HCT116 (cell line): ENCODE measurements at regions not wholly inside any gene's neighbourhood (a gene's known extent, or its start where the extent isn't known, plus 50 kb on each side); places are given as distances from the start of the nearest gene placed in this dataset.
"Not testable (repeated sequence)": the region's sequence is repeated elsewhere in the genome, so short reads cannot be mapped to it uniquely, and the experiment has no call there.

Source experiments
- ATAC-seq: fragments of 200-7000 bp; cut with Tn5 transposase; 2 replicates; pipeline ENCODE4 v1.9.1; 2020; ENCODE audit warnings: mild to moderate bottlenecking, moderate library complexity
- BruUV-seq: library from RNA; stranded (reverse); fragments of 400-500 nt; replicated peaks from 2 replicates; lab custom pipeline; 2021; lab: Mats Ljungman, UMichigan
- CTCF ChIA-PET: fragments of 300-600 bp; sonication (Branson Sonifier 250); formaldehyde crosslinking; loops from one replicate; lab custom pipeline; 2021; ENCODE audit warnings: antibody characterized with exemption; lab: Charles Lee
- POLR2A ChIA-PET: fragments of 300-600, 350-600 bp; sonication (Branson Sonifier 250); formaldehyde crosslinking; loops from one replicate; lab custom pipeline; 2021; ENCODE audit warnings: antibody characterized with exemption; lab: Charles Lee
- RAD21 ChIA-PET, 2 experiments: fragments of 300-600 bp; sonication (Branson Sonifier 250); formaldehyde crosslinking; loops; one replicate each; lab custom pipeline; 2023; ENCODE audit warnings: low total read pairs in 2 of 2; ENCODE audit not compliant: uncharacterized antibody in 2 of 2, unreplicated experiment in 2 of 2, low non-redundant PET in 1 of 2; lab: Charles Lee
- DNase-seq: peaks from one replicate; pipeline ENCODE4 v3.0.0-alpha.2; 2010; ENCODE audit warnings: low read depth, low spot score
- H2AFZ ChIP-seq: fragments of 200-600 bp; shearing (Covaris generic), sonication (generic); 2 replicates; pipeline ENCODE4 v1.6.1; 2017; ENCODE audit warnings: low read depth, mixed run types, mixed read lengths, antibody characterized with exemption, low read length; ENCODE audit not compliant: poor library complexity, severe bottlenecking
- H3K27ac ChIP-seq: 2 replicates; pipeline ENCODE4 v1.5.1; 2012; ENCODE audit warnings: low read depth, low read length
- H3K27me3 ChIP-seq: fragments of 200-600 bp; sonication (generic); 2 replicates; pipeline ENCODE4 v1.6.1; 2016; ENCODE audit warnings: mixed run types, low read length, mixed read lengths; ENCODE audit not compliant: insufficient read depth
- H3K36me3 ChIP-seq, 2 experiments: fragments of 200-500 bp in 1 of 2; fragments of 200-600 bp in 1 of 2; sonication (Bioruptor generic) in 1 of 2; sonication (generic) in 1 of 2; 2 replicates each; pipeline versions ENCODE4 v1.5.1 to v1.6.1; 2014 to 2016; ENCODE audit warnings: low read length in 2 of 2, inconsistent platforms in 1 of 2, mixed read lengths in 1 of 2, mixed run types in 1 of 2; ENCODE audit not compliant: insufficient read depth in 2 of 2, control insufficient read depth in 1 of 2
- H3K4me1 ChIP-seq, 2 experiments: fragments of 200-600 bp in 1 of 2; sonication (generic) in 1 of 2; 2 replicates each; pipeline versions ENCODE4 v1.5.1 to v1.6.1; 2012 to 2017; ENCODE audit warnings: low read length in 2 of 2, inconsistent platforms in 1 of 2, mild to moderate bottlenecking in 1 of 2, mixed read lengths in 1 of 2, mixed run types in 1 of 2, moderate library complexity in 1 of 2; ENCODE audit not compliant: insufficient read depth in 2 of 2, control insufficient read depth in 1 of 2
- H3K4me2 ChIP-seq: fragments of 200-600 bp; sonication (generic); 2 replicates; pipeline ENCODE4 v1.6.1; 2017; ENCODE audit warnings: mixed run types, low read length, mixed read lengths
- H3K4me3 ChIP-seq, 2 experiments: fragments of 200-600 bp in 1 of 2; sonication (generic) in 1 of 2; replicated peaks in 1 of 2; 2 replicates each; pipeline ENCODE4 v1.5.1; 2011 to 2016; ENCODE audit warnings: low read length in 2 of 2, control low read depth in 1 of 2, low read depth in 1 of 2, mild to moderate bottlenecking in 1 of 2, mixed read lengths in 1 of 2, mixed run types in 1 of 2
- H3K79me2 ChIP-seq: fragments of 200-600 bp; sonication (generic); 2 replicates; pipeline ENCODE4 v1.6.1; 2017; ENCODE audit warnings: mild to moderate bottlenecking, mixed run types, low read length, moderate library complexity, mixed read lengths; ENCODE audit not compliant: insufficient read depth
- H3K9ac ChIP-seq: fragments of 200-600 bp; sonication (generic); 2 replicates; pipeline ENCODE4 v1.6.1; 2016; ENCODE audit warnings: low read length, mixed read lengths
- H3K9me2 ChIP-seq: fragments of 200-600 bp; sonication (generic), shearing (Covaris generic); 2 replicates; pipeline ENCODE4 v1.6.1; 2017; ENCODE audit warnings: mixed run types, mild to moderate bottlenecking, moderate library complexity; ENCODE audit not compliant: insufficient read depth
- H3K9me3 ChIP-seq, 2 experiments: fragments of 200-500 bp in 1 of 2; fragments of 200-600 bp in 1 of 2; sonication (Bioruptor generic) in 1 of 2; sonication (generic) in 1 of 2; 2 replicates each; pipeline ENCODE4 v1.6.1; 2014 to 2017; ENCODE audit warnings: low read length in 2 of 2, mixed read lengths in 2 of 2, inconsistent platforms in 1 of 2, low read depth in 1 of 2, mild to moderate bottlenecking in 1 of 2, mixed run types in 1 of 2, moderate library complexity in 1 of 2; ENCODE audit not compliant: control insufficient read depth in 1 of 2, insufficient read depth in 1 of 2
- H4K20me1 ChIP-seq: fragments of 200-600 bp; sonication (generic), shearing (Covaris generic); 2 replicates; pipeline ENCODE4 v1.6.1; 2017; ENCODE audit warnings: mixed run types, mild to moderate bottlenecking, moderate library complexity; ENCODE audit not compliant: insufficient read depth
- intact Hi-C: fragments of 100-400 bp; cut with micrococcal nuclease; formaldehyde crosslinking; loops from 2 replicates; pipeline ENCODE4 v1.10.0; 2022

- H3K79me2 ChIP-seq, H4K20me1 ChIP-seq, H3K27ac ChIP-seq, H3K4me3 ChIP-seq, H3K4me1 ChIP-seq, RAD21 ChIA-PET, BruUV-seq, CTCF ChIA-PET, H3K4me2 ChIP-seq, H3K9me2 ChIP-seq, H3K27me3 ChIP-seq, H2AFZ ChIP-seq, ATAC-seq, DNase-seq, H3K9ac ChIP-seq, POLR2A ChIA-PET, intact Hi-C loops, H3K9me3 ChIP-seq, H3K36me3 ChIP-seq: not testable (repeated sequence)
These were observed 78.0 kb upstream of the CLEC6A start for GRCh38 chr12:8377756-8378155.

- H3K9me3 ChIP-seq, RAD21 ChIA-PET, H3K4me3 ChIP-seq, H3K9ac ChIP-seq, DNase-seq, H4K20me1 ChIP-seq, CTCF ChIA-PET, POLR2A ChIA-PET, H2AFZ ChIP-seq, H3K4me2 ChIP-seq, ATAC-seq, H3K36me3 ChIP-seq, H3K4me1 ChIP-seq, BruUV-seq, H3K27ac ChIP-seq, H3K9me2 ChIP-seq, intact Hi-C loops, H3K79me2 ChIP-seq, H3K27me3 ChIP-seq: not testable (repeated sequence)
These were observed 73.2 kb upstream of the CLEC6A start for GRCh38 chr12:8382556-8382955.

- H3K9me3 ChIP-seq, H3K4me3 ChIP-seq, RAD21 ChIA-PET, H3K36me3 ChIP-seq, H4K20me1 ChIP-seq, H3K4me2 ChIP-seq, H2AFZ ChIP-seq, CTCF ChIA-PET, H3K9me2 ChIP-seq, intact Hi-C loops, BruUV-seq, H3K9ac ChIP-seq, POLR2A ChIA-PET, H3K4me1 ChIP-seq, H3K27me3 ChIP-seq, ATAC-seq, H3K79me2 ChIP-seq, H3K27ac ChIP-seq, DNase-seq: not testable (repeated sequence)
These were observed 71.1 kb upstream of the CLEC6A start for GRCh38 chr12:8384686-8385085.

GRCh38 chr12:8385431-8385830 is 70.3 kb upstream of the CLEC6A start:
- H2AFZ ChIP-seq, H3K36me3 ChIP-seq, H3K27me3 ChIP-seq, H3K27ac ChIP-seq, H3K9ac ChIP-seq, H3K9me3 ChIP-seq, RAD21 ChIA-PET, intact Hi-C loops, DNase-seq, H3K4me1 ChIP-seq, H3K9me2 ChIP-seq, POLR2A ChIA-PET, H3K79me2 ChIP-seq, ATAC-seq, H3K4me3 ChIP-seq, BruUV-seq, H3K4me2 ChIP-seq, CTCF ChIA-PET, H4K20me1 ChIP-seq: not testable (repeated sequence)

- H3K9ac ChIP-seq, H3K9me3 ChIP-seq, H3K9me2 ChIP-seq, H3K27me3 ChIP-seq, H4K20me1 ChIP-seq, H2AFZ ChIP-seq, BruUV-seq, ATAC-seq, H3K36me3 ChIP-seq, DNase-seq, RAD21 ChIA-PET, H3K27ac ChIP-seq, H3K4me1 ChIP-seq, H3K4me3 ChIP-seq, CTCF ChIA-PET, H3K79me2 ChIP-seq, H3K4me2 ChIP-seq, POLR2A ChIA-PET, intact Hi-C loops: not testable (repeated sequence)
These were observed 69.1 kb upstream of the CLEC6A start for GRCh38 chr12:8386661-8387060.
